ENCODE measurements at regions not wholly inside any gene's neighbourhood (a gene's known extent, or its start where the extent isn't known, plus 50 kb on each side); places are given as distances from the start of the nearest gene placed in this dataset.

GRCh38 chr12:102629262-102629888, 149.0 kb upstream of the IGF1 start:
- CTCF ChIA-PET: no interaction called here
- H2BK120ac ChIP-seq (ENCODE audit: low read depth, low read length): peak overlapping the region; percentile 77; the same call in 1 of the 2 replicates

More at GRCh38 chr12:102629262-102629888, 149.0 kb upstream of the IGF1 start:
- H3K56ac ChIP-seq (ENCODE audit: extremely low read depth, insufficient read depth, low read length): no peak overlapping the region
- dilution Hi-C loops (cut with HindIII; ENCODE audit: low sequenced_read_pairs, unreplicated experiment) (no loop called here), intact Hi-C loops (cut with micrococcal nuclease) (no loop called here), in situ Hi-C loops (cut with MboI; ENCODE audit: low sequenced_read_pairs) (no loop called here)
- no CpG with 5 or more reads among the region's 1 CpG for whole genome bisulfite sequencing, 2 experiments (ENCODE audit: extremely low coverage in 2 of 2, insufficient read length in 1 of 2)
- no peak overlapping the region for H2AK5ac ChIP-seq (ENCODE audit: low read depth, low read length)
- no peak overlapping the region for H2AK9ac ChIP-seq (replicated peaks; ENCODE audit: low read depth, low read length, poor library complexity)
- BruUV-seq (replicated peaks): no TSS peak
- H4K20me1 ChIP-seq (ENCODE audit: insufficient read depth, low read length): no peaks in the 10 kb centered on the region
- no peak overlapping the region for H3K4me2 ChIP-seq (ENCODE audit: low read depth, low read length)
- H3K79me1 ChIP-seq (ENCODE audit: low read depth in 1 of 2, low read length in 2 of 2): no peaks in the 10 kb centered on the region
- no peak overlapping the region for H4K91ac ChIP-seq (ENCODE audit: insufficient read depth, low read depth, low read length)
- POLR2A ChIA-PET (ENCODE audit: unreplicated experiment): no interaction called here
- H4K8ac ChIP-seq (ENCODE audit: low read depth in 2 of 2, low read length in 2 of 2): peak overlapping the region in 1 of 2 experiments; percentile 48; a peak in 2 of 4 replicates
- peaks cover 6% of the 10 kb centered on the region; the same call in 1 of the 2 replicates for H3K4me1 ChIP-seq (ENCODE audit: control insufficient read depth, insufficient read depth, low read length)
- no peak overlapping the region for H2AFZ ChIP-seq (replicated peaks; ENCODE audit: low read length, poor library complexity)
- H2BK20ac ChIP-seq (ENCODE audit: low read depth, low read length): peak overlapping the region; percentile 82; the same call in 1 of the 2 replicates
- DNase-seq: peak; percentile 45
- peak overlapping the region; percentile 7; the same call in 1 of the 2 replicates for H3K4ac ChIP-seq (ENCODE audit: low read depth, low read length)
- no peak overlapping the region for H3K27ac ChIP-seq (ENCODE audit: insufficient read depth, low read length)
- no peaks in the 10 kb centered on the region for H3K36me3 ChIP-seq (ENCODE audit: control insufficient read depth, insufficient read depth, low read length)
- H2BK15ac ChIP-seq (ENCODE audit: low read depth, low read length): peak overlapping the region; percentile 95; the same call in 1 of the 3 replicates
- no peak overlapping the region; the same call in 1 of the 2 replicates for H3K18ac ChIP-seq (ENCODE audit: low read depth, low read length)
- H4K5ac ChIP-seq (ENCODE audit: low read depth, low read length): no peak overlapping the region
- H3K9me3 ChIP-seq (ENCODE audit: control insufficient read depth, insufficient read depth, low read length): peaks cover 5% of the 10 kb centered on the region
- no peaks in the 10 kb centered on the region for H3K9me1 ChIP-seq (ENCODE audit: insufficient read depth, low read length)
- H2BK5ac ChIP-seq (ENCODE audit: low read depth, low read length, poor library complexity, severe bottlenecking): peak overlapping the region; percentile 13
- H3K27me3 ChIP-seq (ENCODE audit: control insufficient read depth, insufficient read depth, low read length): no peaks in the 10 kb centered on the region
- TF ChIP-seq SMC3 (IDR thresholded peaks at IDR 0.05; ENCODE audit: low read depth, low read length): no peak
- no peak for TF ChIP-seq NFE2L2 (IDR thresholded peaks at IDR 0.05; ENCODE audit: low read depth, low read length)
- no peak for TF ChIP-seq RAD21 (IDR thresholded peaks at IDR 0.05; ENCODE audit: low read length)
- no peak for TF ChIP-seq RFX5 (IDR thresholded peaks at IDR 0.05; ENCODE audit: low read depth, low read length)
- TF ChIP-seq MAFK (IDR thresholded peaks at IDR 0.05; ENCODE audit: low read depth, low read length): no peak
- TF ChIP-seq RCOR1 (IDR thresholded peaks at IDR 0.05; ENCODE audit: insufficient replicate concordance, low read length): no peak
- no peak for TF ChIP-seq CHD1 (IDR thresholded peaks at IDR 0.05; ENCODE audit: low read depth, low read length)
- TF ChIP-seq MXI1 (IDR thresholded peaks at IDR 0.05; ENCODE audit: borderline replicate concordance, low read depth, low read length): no peak
- TF ChIP-seq POLR2A (IDR thresholded peaks at IDR 0.05; ENCODE audit: low read depth, low read length): no peak
- no peak for TF ChIP-seq CTCF (conservative IDR thresholded peaks at IDR 0.05; ENCODE audit: low read depth, low read length)
- TF ChIP-seq FOS (IDR thresholded peaks at IDR 0.05; ENCODE audit: low read depth, low read length): no peak
- TF ChIP-seq CEBPB (IDR thresholded peaks at IDR 0.05; ENCODE audit: low read depth, low read length): no peak
- TF ChIP-seq USF2 (IDR thresholded peaks at IDR 0.05; ENCODE audit: low read depth, low read length): no peak
- no peak for TF ChIP-seq BHLHE40 (IDR thresholded peaks at IDR 0.05; ENCODE audit: low read depth, low read length)
- no peak for TF ChIP-seq ELK1 (IDR thresholded peaks at IDR 0.05; ENCODE audit: borderline replicate concordance, low read depth, low read length)
- TF ChIP-seq MAZ (IDR thresholded peaks at IDR 0.05; ENCODE audit: borderline replicate concordance, low read depth, low read length): no peak
- ATAC-seq (ENCODE audit: low read depth): peak; percentile 27; the same call in 1 of the 2 replicates
- 0 out of 2 replicates have a peak overlapping the region, but pooled peaks have one; percentile 5 for H3K14ac ChIP-seq (replicated peaks; ENCODE audit: low read depth, low read length)
- no peak overlapping the region for H3K4me3 ChIP-seq (ENCODE audit: insufficient read depth, low read depth, low read length)
- H3K9ac ChIP-seq (ENCODE audit: low read depth, low read length): no peak overlapping the region
- no peak overlapping the region for H3K23ac ChIP-seq (ENCODE audit: low read depth, low read length)
